ENCODE measurements at regions not wholly inside any gene's neighbourhood (a gene's known extent, or its start where the extent isn't known, plus 50 kb on each side); places are given as distances from the start of the nearest gene placed in this dataset.
"Not testable (repeated sequence)": the region's sequence is repeated elsewhere in the genome, so short reads cannot be mapped to it uniquely, and the experiment has no call there.

- DNase-seq: no peak
These were observed 73.2 kb upstream of the CITED2 start for GRCh38 chr6:139447656-139447975.

- DNase-seq: no peak
These were observed 72.6 kb upstream of the CITED2 start for GRCh38 chr6:139446768-139447655.

- no peak for DNase-seq
These were observed 71.8 kb upstream of the CITED2 start for GRCh38 chr6:139446138-139446715.

DNA sequence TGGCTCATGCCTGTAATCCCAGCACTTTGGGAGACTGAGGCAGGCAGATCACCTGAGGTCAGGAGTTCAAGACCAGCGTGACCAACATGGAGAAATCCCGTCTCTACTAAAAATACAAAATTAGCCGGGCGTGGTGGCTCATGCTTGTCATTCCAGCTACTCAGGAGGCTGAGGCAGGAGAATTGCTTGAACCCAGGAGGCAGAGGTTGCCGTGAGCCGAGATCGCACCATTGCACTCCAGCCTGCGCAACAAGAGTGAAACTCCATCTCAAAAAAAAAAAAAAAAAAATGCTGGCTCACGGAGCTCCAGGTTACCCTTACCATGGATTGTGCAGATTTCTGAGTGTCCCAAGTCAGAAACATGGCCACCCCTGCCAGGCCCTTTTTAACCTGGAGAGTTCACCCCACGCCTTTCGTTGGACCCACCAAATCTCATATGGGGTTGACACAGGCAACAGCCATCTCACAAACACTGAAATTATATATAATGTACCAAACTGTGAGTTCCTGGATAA is 69.9 kb upstream of the CITED2 start:
- not testable (repeated sequence) for DNase-seq

DNA sequence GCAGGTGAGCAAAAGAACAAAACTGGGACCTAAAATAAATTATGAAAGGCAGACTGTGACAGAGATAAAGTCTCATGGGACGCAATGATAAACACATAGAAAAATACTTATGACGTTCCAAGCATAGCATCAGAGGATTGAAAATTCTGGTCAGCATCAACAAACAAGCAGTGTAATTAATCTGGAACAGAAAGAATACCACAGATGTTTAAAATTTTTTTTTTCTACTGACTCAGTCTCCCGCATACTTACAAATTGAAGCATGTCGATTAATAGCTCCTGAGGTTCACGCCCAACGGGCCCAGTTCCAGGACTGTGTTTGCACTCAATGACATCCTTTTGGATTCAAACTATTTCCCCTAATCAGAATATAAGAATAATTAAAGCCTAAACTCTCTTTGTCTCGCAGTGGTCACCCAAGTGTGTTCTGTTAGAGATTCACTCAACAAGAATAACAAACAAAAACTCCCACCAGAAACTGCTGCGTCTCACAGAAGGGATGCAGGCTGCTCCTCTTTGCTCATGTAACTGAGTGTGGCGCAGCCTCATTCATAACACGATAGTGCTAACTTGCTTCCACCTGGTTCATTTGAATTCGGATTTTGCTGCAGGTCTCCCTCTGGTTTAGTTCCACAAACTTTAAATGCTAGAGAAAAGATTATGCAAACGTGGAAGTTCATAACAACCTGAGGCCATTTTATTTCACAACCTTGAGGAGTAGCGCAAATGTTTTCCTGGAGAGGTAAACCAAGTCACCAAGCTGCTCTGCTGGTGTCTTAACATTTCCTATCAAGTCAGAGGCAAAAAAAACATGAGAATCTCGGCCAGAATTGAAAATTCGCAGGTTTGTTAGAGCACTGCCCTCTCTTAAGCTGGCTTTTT is 69.0 kb upstream of the CITED2 start:
- no peak for DNase-seq

GRCh38 chr6:139442188-139442671 is 67.8 kb upstream of the CITED2 start:
- no peak for DNase-seq

- no peak for DNase-seq
These were observed 64.9 kb upstream of the CITED2 start for GRCh38 chr6:139439349-139439748.

GRCh38 chr6:139438775-139439174 is 64.3 kb upstream of the CITED2 start:
- no peak for DNase-seq

GRCh38 chr6:139436957-139437348 is 62.5 kb upstream of the CITED2 start:
- no peak for DNase-seq

- no peak for DNase-seq
These were observed 61.9 kb upstream of the CITED2 start for GRCh38 chr6:139436200-139436956.

DNA sequence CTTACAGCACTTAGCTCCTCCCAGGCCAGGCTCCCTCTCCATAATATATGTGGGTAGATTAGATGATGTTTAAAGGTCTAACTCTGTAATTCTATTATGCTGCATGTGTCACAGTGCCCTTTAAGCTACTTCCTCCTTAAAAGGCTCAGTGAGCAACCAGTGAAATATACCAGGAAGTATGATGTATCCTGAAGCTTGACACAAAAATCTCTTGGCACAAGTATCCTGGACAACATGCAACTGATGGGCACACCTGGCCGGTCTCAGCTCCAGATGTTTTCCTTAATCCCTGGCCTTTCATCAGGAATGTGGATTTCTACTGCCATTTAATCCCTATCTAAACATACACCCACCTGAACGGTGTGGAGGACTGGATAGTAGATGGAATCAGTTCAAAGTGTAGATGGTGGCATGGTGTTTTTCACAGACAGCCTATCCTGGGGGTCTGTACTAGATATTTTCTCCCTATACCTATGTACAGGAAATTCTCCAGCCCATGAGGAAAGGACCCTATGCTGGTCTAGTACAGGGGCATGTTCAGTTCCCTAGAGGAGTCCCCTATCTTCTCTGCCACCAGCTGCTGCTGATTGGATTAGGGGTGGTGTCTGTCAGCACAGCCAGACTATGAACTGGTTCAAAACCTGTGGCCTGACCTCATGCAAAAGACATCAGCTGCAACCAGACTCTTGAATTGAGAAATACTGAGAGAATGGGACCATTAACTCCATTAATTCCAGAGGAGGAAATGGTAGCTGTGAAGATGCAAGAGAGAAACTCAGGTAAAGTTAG is 59.4 kb upstream of the CITED2 start:
- DNase-seq: no peak

GRCh38 chr6:139431602-139431956 is 57.1 kb upstream of the CITED2 start:
- no peak for DNase-seq

GRCh38 chr6:139430899-139431601 is 56.6 kb upstream of the CITED2 start:
- DNase-seq: no peak

- DNase-seq: no peak
These were observed 55.2 kb upstream of the CITED2 start for GRCh38 chr6:139429580-139430145.

- DNase-seq: no peak
These were observed 52.8 kb upstream of the CITED2 start for GRCh38 chr6:139427199-139427598.

GRCh38 chr6:139426795-139427194 is 52.3 kb upstream of the CITED2 start:
- DNase-seq: no peak

DNA sequence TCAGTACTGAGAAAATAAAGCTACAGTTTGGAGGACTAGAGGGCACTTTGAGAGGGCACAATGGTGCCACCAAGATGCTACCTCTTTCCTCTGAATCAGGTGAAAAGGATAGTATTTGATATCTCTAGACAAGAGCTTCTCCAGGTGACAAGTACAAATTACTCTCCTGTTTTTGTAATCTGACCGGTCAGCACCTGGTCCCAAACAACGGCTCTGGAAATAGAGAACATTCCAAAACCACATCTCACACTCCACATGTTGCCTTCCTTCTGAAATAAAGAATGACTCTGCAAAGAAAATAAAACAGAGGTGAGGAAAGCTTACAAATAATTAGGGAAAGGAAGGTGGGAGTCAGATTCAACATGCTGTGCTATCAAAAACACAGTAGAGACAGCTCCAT is 51.3 kb upstream of the CITED2 start:
- no peak for DNase-seq

- DNase-seq: no peak
These were observed 49.7 kb upstream of the CITED2 start for GRCh38 chr6:139423971-139424667.

All from tongue (tissue), 1 donor.